Esophagus mucosa (tissue), 1 donor: ENCODE measurements at regions not wholly inside any gene's neighbourhood (a gene's known extent, or its start where the extent isn't known, plus 50 kb on each side); places are given as distances from the start of the nearest gene placed in this dataset.
A peak's percentile ranks its signal among the peaks of the same experiment; 100 is the strongest.

ENCODE experiments used
- ATAC-seq: fragments of 200-7000 bp; cut with Tn5 transposase; one replicate; pipeline ENCODE4 v1.9.1; 2020
- donor health status: DM: yes; HTN: yes; CAD: no.

DNA sequence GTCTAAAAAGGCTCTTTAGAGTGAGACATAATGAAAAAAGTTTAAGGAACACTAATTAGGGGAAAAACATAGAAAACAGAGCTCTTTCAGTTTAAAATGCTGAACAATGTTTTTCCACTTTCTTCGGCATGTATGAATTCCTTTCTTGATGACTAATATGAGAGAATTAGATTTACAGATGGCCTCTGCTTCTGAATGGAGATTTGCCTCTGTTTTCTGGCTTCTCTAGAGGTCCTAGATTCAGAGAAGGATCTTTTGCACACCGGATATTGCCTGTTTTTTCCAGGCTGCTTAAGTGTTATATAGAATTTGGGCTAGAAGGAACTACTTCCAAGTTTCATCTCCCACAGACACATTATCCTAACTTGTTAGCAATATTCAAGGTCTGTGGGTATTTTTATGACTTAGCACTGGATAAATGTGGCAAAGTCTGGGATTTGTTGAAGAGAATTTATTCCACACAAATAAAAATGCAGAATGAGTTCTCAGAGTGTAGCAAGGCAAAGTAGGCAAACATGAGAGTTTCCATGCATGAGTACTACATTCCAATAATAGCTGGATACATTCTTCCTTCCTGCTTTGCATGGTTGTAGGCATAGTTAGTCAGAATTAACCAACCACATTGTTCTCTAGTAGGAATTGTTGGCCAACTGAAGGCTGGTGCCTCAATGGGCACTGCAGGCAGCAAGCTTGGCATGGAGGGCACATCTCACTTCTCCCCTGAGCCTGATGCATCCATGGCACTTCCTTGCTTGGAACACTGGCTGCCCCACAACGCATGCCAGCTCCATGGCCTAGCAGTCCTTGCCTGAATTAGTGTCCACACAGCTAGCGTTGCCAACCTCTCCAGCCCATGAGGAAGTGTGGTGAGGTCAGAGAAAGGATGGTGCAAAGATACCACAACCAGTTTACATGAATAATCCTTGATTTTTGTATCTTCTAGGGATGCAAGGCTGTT, 224.2 kb downstream of the CLIC5 start:
- ATAC-seq: no peak

DNA sequence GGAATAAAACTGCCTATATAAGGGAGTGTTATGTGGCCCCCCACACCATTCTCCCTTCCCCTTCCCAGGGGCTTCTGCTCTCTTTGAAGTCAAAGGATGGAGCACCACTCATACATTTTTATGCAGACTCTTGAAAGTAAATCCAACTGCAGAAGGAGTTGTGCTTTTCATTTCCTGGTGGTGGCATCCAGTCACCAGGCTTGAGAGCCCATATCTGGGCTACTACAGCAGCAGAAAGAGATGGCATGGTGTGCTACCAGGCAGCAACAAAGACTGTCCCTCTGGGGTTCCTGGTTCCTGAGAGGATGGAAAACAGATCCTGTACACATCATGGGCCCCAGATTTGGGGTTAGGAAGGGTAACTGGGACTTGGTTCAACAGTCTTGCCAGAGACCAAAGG, 226.4 kb downstream of the CLIC5 start:
- ATAC-seq: no peak

DNA sequence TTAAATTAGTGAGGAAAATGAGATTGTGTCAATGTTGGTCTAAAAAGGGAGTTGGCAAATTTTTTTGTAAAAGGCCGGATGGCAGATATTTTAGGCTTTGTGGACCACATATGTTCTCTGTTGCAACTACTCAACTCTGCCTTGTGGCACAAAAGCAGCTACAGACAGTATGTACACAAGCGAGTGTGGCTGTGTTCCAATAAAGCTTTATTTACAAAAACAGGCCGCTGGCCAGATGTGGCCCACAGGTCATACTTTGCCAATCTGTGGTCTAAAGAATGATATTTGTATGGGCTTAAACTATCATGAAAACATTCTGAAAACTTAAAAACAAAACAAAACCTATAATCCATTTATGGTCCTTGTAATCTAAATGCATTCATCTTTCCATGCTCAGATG, 228.3 kb downstream of the CLIC5 start:
- ATAC-seq: no peak

DNA sequence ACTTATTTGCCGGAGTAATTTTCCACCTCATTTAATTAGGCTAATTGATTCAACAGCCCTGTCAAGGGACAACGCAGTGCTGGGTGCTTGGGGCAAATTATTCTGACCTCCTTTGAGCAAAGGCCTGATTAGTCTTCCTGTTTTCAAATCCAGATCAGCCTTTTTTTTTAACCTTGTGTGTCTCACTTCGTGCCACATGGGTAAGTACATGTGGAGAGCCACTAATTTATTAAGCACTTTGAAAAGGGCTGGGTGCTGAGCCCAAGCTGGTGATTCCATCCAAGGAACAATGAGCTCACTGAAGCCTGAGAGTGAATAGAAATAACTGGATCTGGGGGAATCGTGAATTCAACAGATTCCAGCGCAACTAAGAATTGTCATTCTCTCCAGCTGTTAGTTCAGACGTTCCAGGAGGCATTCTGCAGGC, 229.3 kb downstream of the CLIC5 start:
- no peak for ATAC-seq

DNA sequence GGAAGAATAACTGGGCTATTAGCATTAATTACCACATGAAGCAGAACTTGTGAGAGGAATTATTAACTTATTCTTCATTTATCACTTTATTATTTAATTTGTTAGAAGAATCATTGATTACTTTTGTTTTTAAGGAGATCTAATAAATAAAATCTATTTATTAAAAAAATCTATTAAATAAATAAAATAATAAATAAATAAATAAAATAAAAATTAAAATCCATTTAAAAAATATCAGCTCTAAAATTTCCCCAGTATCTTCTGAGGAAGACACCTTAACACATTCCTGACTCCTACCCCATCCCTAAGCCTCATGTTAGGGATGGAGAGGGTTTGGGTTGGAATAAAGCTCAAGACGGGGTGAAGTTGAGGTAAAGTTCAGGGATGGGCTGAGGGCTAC, 231.4 kb downstream of the CLIC5 start:
- no peak for ATAC-seq

DNA sequence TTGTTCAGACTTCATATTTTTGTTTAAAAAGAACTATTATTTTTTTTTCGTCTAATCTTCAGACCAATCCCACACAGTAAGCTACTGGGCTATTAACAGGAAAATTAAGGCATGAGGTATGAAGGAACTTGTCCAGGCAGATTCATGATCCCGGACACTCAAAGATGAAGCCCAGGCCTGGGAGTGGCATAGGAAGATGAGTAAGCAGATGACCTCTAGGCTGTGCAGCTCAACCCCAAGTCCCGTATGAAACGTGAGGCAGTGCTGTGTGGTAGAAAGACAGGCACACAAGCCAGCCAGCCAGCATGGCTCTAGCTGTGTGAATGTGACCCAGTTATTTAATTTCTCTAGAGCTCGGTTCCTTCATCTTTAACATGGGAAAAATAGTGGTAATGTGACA, 231.9 kb downstream of the CLIC5 start:
- ATAC-seq: peak; percentile 67

DNA sequence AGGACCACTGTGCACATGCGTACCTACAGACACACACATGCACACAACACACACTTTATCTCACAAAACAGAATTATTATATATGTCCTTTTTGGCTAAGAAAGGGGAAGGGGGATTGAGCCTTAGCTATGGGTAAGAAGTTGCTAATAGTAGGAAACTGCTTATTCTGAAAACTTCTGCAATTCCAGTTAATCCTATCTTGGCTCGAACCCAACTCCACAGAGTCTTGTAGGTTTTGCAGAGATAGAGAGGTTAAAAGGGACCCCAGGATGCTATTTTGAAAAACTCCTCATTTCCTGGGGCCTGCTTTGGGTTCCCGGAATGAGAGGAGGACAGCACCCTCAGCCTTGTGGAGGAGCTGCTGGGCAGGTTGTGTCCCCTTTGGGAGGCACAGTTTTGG, 233.8 kb downstream of the CLIC5 start:
- ATAC-seq: no peak

DNA sequence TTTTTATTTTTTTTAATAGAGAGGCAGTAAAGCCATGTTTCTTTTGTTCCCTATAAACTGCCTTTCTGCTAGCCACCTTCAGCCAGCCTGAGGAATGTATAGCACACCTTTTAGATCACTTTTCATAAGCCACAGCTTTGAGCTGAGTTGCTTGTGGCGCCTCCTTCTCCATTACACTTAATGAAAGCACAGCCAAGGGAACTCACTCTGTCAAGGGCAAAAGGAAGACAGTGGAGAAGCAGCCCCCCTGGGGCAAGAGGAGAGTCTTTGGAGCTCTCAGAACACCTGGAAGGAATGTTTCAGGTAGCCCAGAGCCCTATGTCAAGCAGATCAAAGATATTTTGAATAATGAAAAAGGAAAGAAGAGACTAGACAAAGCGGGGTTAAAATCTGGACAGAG, 235.1 kb downstream of the CLIC5 start:
- ATAC-seq: no peak

DNA sequence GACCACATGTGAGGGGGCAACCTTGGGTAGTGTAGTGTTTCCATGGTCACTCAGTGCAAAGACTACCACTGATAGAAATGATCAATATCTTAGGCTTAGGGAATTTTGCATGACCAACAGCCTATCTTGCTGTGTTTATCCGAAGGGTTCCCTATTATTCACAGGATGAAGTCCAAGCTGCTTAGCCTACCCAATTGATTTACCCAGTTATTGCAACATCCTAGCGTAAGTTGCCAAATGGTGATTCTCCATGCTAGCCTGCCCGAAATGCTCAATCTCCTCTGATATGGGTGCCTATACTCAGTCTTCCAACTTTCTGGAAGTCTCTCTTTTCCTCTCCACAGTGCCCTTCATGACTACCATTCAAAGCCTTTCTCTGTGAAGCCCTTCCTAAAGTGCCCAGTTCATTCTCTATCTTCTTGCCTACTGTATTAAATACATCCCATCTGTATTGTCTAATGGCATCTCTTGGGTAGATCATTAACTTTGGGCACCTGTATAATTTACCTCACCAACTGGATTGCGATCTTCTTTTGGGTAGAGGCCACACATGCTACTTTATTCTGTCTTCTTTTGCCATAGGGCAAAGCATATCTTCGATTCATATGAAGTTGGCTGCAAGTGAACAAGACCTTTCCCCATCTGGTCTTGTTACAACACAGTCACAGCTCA, 240.5 kb downstream of the CLIC5 start:
- no peak for ATAC-seq

DNA sequence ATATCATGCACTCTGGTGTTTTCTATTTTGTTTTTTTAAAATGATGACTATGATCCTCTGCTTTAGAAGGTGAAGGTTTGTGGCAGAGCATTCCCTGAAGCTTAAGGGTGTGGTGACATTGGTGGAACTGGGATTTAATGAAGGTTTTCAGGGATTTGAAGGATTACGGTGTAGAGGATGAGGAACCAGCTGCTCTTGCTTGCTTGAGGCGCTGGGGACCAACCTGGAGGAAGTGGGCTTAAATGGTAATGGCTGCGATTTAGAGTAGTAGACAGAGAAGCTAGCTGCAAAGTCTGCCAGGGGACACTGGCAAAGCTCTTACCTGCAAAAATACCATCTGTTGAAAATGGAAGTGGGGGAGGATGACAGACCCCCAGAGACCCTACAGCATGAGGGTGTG, 241.8 kb downstream of the CLIC5 start:
- ATAC-seq: no peak

DNA sequence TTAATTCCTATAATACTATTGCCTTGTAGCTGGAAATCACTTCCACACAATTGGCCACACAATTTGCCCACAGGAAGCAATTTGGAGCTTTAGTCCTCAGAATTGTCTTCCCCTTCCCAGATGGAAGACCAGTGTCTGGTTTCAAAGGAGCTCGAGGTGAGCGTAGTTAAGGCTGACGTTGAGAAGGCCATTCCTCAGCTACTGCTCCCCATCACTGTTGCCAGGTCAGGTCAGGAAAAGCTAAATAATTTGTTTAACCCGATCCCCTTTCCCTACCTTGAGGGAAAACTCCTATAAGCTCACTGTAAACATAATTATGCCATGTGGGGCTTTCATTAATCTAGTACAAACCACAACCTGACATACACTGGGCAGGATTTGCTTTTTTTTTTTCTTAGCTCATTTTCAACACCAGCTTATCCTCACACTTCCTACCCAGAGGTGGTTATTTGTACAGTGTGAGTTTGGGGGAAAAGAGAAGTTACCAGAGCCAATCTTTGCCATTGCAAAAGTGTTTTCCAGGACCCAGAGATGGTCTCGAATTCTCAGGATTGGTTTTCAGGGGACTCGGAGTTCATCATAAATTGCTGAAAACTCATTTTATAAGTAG, 242.7 kb downstream of the CLIC5 start:
- ATAC-seq: no peak

DNA sequence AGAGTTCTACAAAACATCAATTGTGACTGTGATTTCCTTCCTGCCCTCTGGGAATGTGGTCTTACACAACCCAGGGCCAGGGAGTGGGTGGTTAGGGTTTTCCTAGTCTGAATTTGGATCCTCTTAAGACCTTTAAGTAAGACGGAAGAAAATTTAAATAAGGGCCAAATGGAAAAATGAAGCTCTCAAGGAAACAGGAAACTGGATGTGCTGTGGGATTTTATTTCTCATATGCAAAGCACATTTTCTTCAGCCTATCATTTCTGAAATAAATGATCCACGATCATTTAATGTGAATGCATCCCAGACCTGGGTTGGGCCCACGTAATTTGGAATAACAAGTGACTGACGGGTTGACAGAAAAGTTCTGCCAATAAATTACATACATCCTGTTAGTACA, 243.6 kb downstream of the CLIC5 start:
- ATAC-seq: no peak

DNA sequence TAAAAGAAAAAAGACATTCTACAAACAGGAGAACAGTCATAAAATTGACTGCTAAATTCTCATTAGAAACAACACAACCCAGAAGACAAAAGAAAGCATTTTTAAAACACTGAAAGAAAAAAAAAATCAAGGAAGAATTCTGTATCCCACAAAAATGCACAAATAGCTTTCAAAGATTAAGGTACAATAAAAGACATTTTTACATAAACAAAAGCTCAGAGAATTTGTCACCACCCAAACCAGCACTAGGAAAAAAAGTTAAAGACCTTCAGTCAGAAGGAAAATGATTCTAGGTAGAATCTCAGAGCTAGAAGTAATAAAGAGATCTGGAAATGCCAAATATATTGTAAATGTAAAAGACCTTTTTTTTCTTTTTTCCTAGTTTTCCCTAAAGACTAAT, 252.4 kb downstream of the CLIC5 start:
- ATAC-seq: no peak

DNA sequence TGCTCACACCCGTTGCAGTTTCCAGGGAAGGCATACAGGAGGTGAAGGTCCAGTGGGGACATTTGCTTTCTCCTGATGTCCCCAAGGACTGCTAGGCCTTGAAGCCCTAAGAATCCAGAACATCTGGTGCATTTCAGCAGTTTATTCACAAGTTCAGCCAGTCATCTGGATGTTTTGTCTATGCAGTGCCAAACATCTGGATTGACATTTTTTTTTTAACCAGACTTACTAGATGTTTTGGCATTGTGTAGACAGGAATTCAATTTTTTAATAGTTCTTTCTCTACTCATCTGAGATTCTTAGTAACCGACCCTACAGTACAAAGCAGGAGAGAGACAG, 256.2 kb downstream of the CLIC5 start:
- ATAC-seq: no peak

DNA sequence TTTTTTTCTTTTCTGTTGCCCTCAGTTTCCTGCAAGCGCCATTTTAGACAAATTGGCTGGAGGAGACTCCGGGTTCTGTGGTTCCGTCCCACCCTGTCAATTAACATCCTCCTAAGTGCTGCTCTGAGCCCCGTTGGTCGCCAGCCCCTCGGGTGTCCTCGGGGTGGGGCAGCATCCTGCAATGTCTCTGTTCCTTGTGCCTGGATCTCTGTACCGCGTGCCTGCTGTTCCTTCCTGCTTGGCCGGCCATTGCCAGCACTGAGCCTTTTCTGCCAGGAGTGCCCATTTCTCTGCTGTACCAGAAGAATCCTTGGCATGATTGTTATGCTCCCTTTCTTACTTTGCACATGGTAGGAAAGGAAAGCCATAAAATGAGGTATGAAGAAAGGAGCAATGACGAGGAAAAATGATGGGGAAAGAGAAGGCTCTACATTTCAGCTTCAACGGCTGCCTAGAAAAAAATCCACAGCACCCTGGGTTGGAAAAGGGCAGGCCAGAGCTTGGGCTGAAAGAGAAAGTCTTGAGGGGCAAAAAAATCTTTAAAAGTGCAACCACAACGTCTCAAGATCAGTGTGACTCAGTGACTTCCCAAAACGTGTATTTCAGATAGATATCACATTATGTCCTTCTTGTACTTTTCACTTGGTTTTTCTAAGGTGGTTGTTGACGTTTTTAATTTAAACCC, 256.7 kb downstream of the CLIC5 start:
- ATAC-seq: no peak

DNA sequence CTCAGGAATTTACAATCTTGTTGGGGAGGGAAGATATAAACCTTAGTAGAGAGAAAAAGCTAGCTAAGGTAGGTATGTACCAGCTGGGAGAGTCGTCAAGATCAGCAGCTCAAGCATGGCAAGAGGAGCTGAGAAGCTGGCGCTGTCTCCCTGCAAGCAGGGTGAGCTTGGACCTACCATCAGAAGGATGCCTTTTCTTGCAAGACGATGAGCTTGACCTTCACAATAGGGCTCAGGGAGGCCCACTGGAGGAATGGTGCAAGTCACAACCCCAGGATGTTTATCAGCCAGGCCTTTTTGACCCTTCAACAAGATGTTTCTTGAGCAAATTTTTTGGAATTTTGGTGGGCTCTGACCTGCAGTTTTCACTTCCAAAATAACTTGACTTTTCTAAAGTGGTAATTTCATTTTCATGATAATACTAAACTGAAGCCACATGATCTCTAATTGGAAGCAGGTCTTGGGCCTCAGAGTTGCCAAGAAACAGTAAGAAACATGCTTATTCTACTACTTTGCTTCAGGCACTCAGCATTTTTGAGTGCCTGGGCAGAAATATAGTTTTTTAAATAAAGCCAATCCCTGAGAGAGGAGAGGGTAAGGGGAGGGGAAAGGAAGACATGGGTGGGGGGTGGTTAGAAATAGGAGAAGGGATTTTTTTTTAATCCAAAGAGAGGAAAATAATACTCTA, 258.1 kb downstream of the CLIC5 start:
- no peak for ATAC-seq

DNA sequence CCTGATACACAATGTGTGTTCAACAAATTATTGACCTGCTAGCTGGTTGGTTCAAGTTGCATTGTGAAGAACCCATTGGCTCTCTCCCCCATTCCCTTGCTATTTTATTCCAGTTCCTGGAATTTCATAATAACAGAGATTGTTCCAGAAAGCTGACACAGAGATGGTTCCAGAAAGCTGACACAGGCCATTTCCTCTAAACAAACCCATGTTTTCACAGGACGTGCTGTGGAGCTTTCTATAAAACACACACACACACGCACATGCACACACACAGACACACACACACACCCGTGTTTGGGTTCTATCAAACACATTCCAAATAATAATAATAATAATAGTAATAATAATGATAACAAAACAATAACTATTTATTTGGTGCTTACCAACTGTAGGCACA, 259.1 kb downstream of the CLIC5 start:
- ATAC-seq: no peak

DNA sequence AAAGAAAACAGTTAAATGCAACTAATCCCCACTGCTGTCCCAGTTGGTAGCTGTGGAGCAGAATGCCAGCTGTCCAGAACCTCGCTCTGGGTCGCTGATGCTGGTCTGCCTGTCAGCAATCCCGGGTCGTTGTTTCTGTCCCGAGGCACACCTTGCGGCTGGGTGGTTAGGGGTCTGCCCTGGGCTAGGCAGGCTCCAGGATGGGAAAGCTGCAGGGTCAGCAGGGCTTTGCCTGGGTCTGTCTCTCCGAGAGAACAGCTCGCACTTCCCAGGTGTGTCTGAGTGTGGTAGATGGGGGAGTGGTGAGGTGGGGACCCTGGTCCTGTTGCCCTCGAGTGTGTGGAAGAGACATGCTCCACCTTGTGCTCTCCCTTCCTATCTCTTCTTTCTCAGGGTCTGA, 261.2 kb downstream of the CLIC5 start:
- ATAC-seq: no peak

DNA sequence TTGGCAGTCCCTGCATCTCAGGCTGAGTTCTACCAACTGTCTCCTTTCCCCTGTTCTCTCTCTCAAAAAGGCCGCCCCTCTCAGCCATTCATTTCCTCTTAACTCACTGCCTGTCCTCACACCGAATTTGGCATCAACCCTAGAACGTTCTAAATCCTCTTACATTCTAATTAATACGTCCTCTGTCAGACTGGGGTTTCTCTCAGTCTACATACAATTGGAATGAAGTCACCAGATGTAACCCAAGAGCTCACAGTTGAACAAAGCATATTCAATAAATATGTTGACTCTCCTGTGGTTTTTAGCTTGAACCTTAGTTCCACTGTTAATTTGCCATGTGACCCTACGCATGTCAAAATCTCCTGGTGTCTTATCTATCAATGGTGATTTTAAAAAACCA, 269.6 kb downstream of the CLIC5 start:
- ATAC-seq: no peak

DNA sequence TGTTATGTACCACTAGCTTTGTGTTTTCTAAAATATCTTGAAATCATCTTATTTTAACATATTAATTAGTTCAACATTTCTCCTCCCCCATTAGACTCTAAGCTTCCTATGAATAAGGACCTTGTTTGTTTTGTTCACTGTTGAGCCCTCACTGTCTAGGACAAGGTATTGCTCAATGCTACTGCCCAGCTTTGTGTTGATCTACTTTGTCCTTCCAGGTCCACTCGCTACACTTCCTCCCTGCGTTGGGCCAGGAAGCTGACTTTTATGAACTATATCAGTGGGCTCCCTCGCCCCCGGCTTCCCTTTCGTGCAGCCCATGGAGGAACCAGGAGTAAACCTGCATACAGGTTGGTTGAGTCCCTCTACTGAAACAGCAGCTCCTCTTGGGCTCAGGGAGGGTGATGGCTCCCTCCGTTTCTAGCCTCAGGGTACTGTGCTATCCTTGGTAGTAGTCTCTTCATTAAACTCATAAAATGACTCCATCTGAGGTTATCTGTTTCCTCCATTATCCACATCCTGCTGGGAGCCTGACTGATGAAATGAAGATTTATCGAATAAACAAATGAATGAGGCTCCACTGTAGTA, 272.5 kb downstream of the CLIC5 start:
- ATAC-seq: no peak

DNA sequence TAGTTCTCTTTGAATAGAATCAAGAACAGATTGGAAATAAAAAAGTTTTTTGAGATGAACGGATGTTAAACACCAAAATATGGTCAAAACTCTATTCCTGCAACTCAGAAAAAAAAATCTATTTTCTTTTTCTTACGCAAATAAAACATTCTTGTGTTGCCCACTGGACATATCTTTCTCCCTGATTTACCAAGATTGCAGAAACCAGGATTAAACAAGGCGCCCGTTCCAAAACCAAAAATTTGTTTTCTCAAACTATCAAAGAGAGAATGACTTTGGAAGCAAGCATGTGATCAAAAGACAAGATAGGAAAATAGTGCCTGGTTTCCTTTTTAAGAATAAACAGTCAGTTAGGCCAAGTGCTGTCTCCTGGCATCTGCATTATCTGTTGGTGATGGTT, 273.1 kb downstream of the CLIC5 start:
- no peak for ATAC-seq
